ENCODE measurements at regions not wholly inside any gene's neighbourhood (a gene's known extent, or its start where the extent isn't known, plus 50 kb on each side); places are given as distances from the start of the nearest gene placed in this dataset.
A peak's percentile ranks its signal among the peaks of the same experiment; 100 is the strongest.
"Not testable (repeated sequence)": the region's sequence is repeated elsewhere in the genome, so short reads cannot be mapped to it uniquely, and the experiment has no call there.

DNA sequence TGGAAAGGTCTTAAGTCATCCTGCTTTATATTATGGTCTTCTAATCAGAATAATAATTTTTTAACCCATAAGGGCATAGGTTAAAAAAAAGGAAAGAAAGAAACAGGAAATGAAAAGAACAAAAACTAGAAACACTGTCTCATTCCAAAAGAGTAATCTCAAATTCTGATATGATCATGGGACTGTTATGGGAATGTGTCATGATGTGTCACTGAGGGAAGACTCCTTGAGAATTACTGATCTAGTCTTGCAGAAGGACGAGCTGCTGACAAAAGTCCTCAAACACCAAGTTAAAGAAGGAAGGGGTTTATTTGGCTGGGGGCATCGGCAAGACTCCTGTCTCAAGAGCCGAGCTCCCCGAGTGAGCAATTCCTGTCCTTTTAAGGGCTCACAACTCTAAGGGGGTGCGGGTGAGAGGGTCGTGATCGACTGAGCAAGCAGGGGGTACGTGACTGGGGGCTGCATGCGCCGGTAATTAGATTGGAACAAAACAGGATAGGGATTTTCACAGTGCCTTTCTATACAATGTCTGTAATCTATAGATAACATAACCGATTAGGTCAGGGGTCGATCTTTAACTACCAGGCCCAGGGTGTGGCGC is 108.3 kb upstream of the FOXN2 start:
- TF ChIP-seq, protein P1, sequence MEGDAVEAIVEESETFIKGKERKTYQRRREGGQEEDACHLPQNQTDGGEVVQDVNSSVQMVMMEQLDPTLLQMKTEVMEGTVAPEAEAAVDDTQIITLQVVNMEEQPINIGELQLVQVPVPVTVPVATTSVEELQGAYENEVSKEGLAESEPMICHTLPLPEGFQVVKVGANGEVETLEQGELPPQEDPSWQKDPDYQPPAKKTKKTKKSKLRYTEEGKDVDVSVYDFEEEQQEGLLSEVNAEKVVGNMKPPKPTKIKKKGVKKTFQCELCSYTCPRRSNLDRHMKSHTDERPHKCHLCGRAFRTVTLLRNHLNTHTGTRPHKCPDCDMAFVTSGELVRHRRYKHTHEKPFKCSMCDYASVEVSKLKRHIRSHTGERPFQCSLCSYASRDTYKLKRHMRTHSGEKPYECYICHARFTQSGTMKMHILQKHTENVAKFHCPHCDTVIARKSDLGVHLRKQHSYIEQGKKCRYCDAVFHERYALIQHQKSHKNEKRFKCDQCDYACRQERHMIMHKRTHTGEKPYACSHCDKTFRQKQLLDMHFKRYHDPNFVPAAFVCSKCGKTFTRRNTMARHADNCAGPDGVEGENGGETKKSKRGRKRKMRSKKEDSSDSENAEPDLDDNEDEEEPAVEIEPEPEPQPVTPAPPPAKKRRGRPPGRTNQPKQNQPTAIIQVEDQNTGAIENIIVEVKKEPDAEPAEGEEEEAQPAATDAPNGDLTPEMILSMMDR (conservative IDR thresholded peaks at IDR 0.05; ENCODE audit: low read depth in 2 of 2), result peak in 1 of 2 experiments; percentile 30; a peak in 2 of 4 replicates
- not testable (repeated sequence) for TF ChIP-seq POLR2AphosphoS5 (IDR thresholded peaks at IDR 0.05; ENCODE audit: low read depth); EZH2 (IDR thresholded peaks at IDR 0.05; ENCODE audit: low read depth, unreplicated experiment); JUNB (IDR thresholded peaks at IDR 0.05; ENCODE audit: unreplicated experiment); EZH2phosphoT487 (IDR thresholded peaks at IDR 0.05; ENCODE audit: unreplicated experiment); NANOG (IDR thresholded peaks at IDR 0.05; ENCODE audit: borderline replicate concordance); STAT1 (IDR thresholded peaks at IDR 0.05; ENCODE audit: unreplicated experiment); CREB1 (CRISPR knock-in tag; IDR thresholded peaks at IDR 0.05; ENCODE audit: low read depth); ZNF114 (CRISPR knock-in tag; IDR thresholded peaks at IDR 0.05); ZNF331 (CRISPR knock-in tag; IDR thresholded peaks at IDR 0.05; ENCODE audit: low read depth)
- TF ChIP-seq, protein P2, sequence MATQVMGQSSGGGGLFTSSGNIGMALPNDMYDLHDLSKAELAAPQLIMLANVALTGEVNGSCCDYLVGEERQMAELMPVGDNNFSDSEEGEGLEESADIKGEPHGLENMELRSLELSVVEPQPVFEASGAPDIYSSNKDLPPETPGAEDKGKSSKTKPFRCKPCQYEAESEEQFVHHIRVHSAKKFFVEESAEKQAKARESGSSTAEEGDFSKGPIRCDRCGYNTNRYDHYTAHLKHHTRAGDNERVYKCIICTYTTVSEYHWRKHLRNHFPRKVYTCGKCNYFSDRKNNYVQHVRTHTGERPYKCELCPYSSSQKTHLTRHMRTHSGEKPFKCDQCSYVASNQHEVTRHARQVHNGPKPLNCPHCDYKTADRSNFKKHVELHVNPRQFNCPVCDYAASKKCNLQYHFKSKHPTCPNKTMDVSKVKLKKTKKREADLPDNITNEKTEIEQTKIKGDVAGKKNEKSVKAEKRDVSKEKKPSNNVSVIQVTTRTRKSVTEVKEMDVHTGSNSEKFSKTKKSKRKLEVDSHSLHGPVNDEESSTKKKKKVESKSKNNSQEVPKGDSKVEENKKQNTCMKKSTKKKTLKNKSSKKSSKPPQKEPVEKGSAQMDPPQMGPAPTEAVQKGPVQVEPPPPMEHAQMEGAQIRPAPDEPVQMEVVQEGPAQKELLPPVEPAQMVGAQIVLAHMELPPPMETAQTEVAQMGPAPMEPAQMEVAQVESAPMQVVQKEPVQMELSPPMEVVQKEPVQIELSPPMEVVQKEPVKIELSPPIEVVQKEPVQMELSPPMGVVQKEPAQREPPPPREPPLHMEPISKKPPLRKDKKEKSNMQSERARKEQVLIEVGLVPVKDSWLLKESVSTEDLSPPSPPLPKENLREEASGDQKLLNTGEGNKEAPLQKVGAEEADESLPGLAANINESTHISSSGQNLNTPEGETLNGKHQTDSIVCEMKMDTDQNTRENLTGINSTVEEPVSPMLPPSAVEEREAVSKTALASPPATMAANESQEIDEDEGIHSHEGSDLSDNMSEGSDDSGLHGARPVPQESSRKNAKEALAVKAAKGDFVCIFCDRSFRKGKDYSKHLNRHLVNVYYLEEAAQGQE (IDR thresholded peaks at IDR 0.05; ENCODE audit: unreplicated experiment), result not testable (repeated sequence)
- TF ChIP-seq, protein P3, sequence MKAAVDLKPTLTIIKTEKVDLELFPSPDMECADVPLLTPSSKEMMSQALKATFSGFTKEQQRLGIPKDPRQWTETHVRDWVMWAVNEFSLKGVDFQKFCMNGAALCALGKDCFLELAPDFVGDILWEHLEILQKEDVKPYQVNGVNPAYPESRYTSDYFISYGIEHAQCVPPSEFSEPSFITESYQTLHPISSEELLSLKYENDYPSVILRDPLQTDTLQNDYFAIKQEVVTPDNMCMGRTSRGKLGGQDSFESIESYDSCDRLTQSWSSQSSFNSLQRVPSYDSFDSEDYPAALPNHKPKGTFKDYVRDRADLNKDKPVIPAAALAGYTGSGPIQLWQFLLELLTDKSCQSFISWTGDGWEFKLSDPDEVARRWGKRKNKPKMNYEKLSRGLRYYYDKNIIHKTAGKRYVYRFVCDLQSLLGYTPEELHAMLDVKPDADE (IDR thresholded peaks at IDR 0.05), result not testable (repeated sequence)

Measured in GM23338 (cell line).